HCT116 (cell line): ENCODE measurements at regions not wholly inside any gene's neighbourhood (a gene's known extent, or its start where the extent isn't known, plus 50 kb on each side); places are given as distances from the start of the nearest gene placed in this dataset.

Experiments
- ATAC-seq: fragments of 200-7000 bp; cut with Tn5 transposase; 2 replicates; pipeline ENCODE4 v1.9.1; 2020; ENCODE audit warnings: mild to moderate bottlenecking, moderate library complexity
- BruUV-seq: library from RNA; stranded (reverse); fragments of 400-500 nt; replicated peaks from 2 replicates; lab custom pipeline; 2021; lab: Mats Ljungman, UMichigan
- CTCF ChIA-PET: fragments of 300-600 bp; sonication (Branson Sonifier 250); formaldehyde crosslinking; loops from one replicate; lab custom pipeline; 2021; ENCODE audit warnings: antibody characterized with exemption; lab: Charles Lee
- POLR2A ChIA-PET: fragments of 300-600, 350-600 bp; sonication (Branson Sonifier 250); formaldehyde crosslinking; loops from one replicate; lab custom pipeline; 2021; ENCODE audit warnings: antibody characterized with exemption; lab: Charles Lee
- RAD21 ChIA-PET, 2 experiments: fragments of 300-600 bp; sonication (Branson Sonifier 250); formaldehyde crosslinking; loops; one replicate each; lab custom pipeline; 2023; ENCODE audit warnings: low total read pairs in 2 of 2; ENCODE audit not compliant: uncharacterized antibody in 2 of 2, unreplicated experiment in 2 of 2, low non-redundant PET in 1 of 2; lab: Charles Lee
- DNase-seq: peaks from one replicate; pipeline ENCODE4 v3.0.0-alpha.2; 2010; ENCODE audit warnings: low read depth, low spot score
- H2AFZ ChIP-seq: fragments of 200-600 bp; shearing (Covaris generic), sonication (generic); 2 replicates; pipeline ENCODE4 v1.6.1; 2017; ENCODE audit warnings: low read depth, mixed run types, mixed read lengths, antibody characterized with exemption, low read length; ENCODE audit not compliant: poor library complexity, severe bottlenecking
- H3K27ac ChIP-seq: 2 replicates; pipeline ENCODE4 v1.5.1; 2012; ENCODE audit warnings: low read depth, low read length
- H3K27me3 ChIP-seq: fragments of 200-600 bp; sonication (generic); 2 replicates; pipeline ENCODE4 v1.6.1; 2016; ENCODE audit warnings: mixed run types, low read length, mixed read lengths; ENCODE audit not compliant: insufficient read depth
- H3K36me3 ChIP-seq, 2 experiments: fragments of 200-500 bp in 1 of 2; fragments of 200-600 bp in 1 of 2; sonication (Bioruptor generic) in 1 of 2; sonication (generic) in 1 of 2; 2 replicates each; pipeline versions ENCODE4 v1.5.1 to v1.6.1; 2014 to 2016; ENCODE audit warnings: low read length in 2 of 2, inconsistent platforms in 1 of 2, mixed read lengths in 1 of 2, mixed run types in 1 of 2; ENCODE audit not compliant: insufficient read depth in 2 of 2, control insufficient read depth in 1 of 2
- H3K4me1 ChIP-seq, 2 experiments: fragments of 200-600 bp in 1 of 2; sonication (generic) in 1 of 2; 2 replicates each; pipeline versions ENCODE4 v1.5.1 to v1.6.1; 2012 to 2017; ENCODE audit warnings: low read length in 2 of 2, inconsistent platforms in 1 of 2, mild to moderate bottlenecking in 1 of 2, mixed read lengths in 1 of 2, mixed run types in 1 of 2, moderate library complexity in 1 of 2; ENCODE audit not compliant: insufficient read depth in 2 of 2, control insufficient read depth in 1 of 2
- H3K4me2 ChIP-seq: fragments of 200-600 bp; sonication (generic); 2 replicates; pipeline ENCODE4 v1.6.1; 2017; ENCODE audit warnings: mixed run types, low read length, mixed read lengths
- H3K4me3 ChIP-seq, 2 experiments: fragments of 200-600 bp in 1 of 2; sonication (generic) in 1 of 2; replicated peaks in 1 of 2; 2 replicates each; pipeline ENCODE4 v1.5.1; 2011 to 2016; ENCODE audit warnings: low read length in 2 of 2, control low read depth in 1 of 2, low read depth in 1 of 2, mild to moderate bottlenecking in 1 of 2, mixed read lengths in 1 of 2, mixed run types in 1 of 2
- H3K79me2 ChIP-seq: fragments of 200-600 bp; sonication (generic); 2 replicates; pipeline ENCODE4 v1.6.1; 2017; ENCODE audit warnings: mild to moderate bottlenecking, mixed run types, low read length, moderate library complexity, mixed read lengths; ENCODE audit not compliant: insufficient read depth
- H3K9ac ChIP-seq: fragments of 200-600 bp; sonication (generic); 2 replicates; pipeline ENCODE4 v1.6.1; 2016; ENCODE audit warnings: low read length, mixed read lengths
- H3K9me2 ChIP-seq: fragments of 200-600 bp; sonication (generic), shearing (Covaris generic); 2 replicates; pipeline ENCODE4 v1.6.1; 2017; ENCODE audit warnings: mixed run types, mild to moderate bottlenecking, moderate library complexity; ENCODE audit not compliant: insufficient read depth
- H3K9me3 ChIP-seq, 2 experiments: fragments of 200-500 bp in 1 of 2; fragments of 200-600 bp in 1 of 2; sonication (Bioruptor generic) in 1 of 2; sonication (generic) in 1 of 2; 2 replicates each; pipeline ENCODE4 v1.6.1; 2014 to 2017; ENCODE audit warnings: low read length in 2 of 2, mixed read lengths in 2 of 2, inconsistent platforms in 1 of 2, low read depth in 1 of 2, mild to moderate bottlenecking in 1 of 2, mixed run types in 1 of 2, moderate library complexity in 1 of 2; ENCODE audit not compliant: control insufficient read depth in 1 of 2, insufficient read depth in 1 of 2
- H4K20me1 ChIP-seq: fragments of 200-600 bp; sonication (generic), shearing (Covaris generic); 2 replicates; pipeline ENCODE4 v1.6.1; 2017; ENCODE audit warnings: mixed run types, mild to moderate bottlenecking, moderate library complexity; ENCODE audit not compliant: insufficient read depth
- CBX3 ChIP-seq: IDR thresholded peaks from 2 replicates; pipeline ENCODE4 v1.6.1; 2012; ENCODE audit warnings: low read depth
- CEBPB ChIP-seq: IDR thresholded peaks from 2 replicates; pipeline ENCODE4 v1.6.1; 2012; ENCODE audit warnings: low read depth
- EGR1 ChIP-seq: IDR thresholded peaks from 2 replicates; pipeline ENCODE4 v1.6.1; 2012; ENCODE audit warnings: low read depth
- ELF1 ChIP-seq: IDR thresholded peaks from 2 replicates; pipeline ENCODE4 v1.6.1; 2012; ENCODE audit warnings: low read depth, borderline replicate concordance
- EZH2phosphoT487 ChIP-seq: fragments of 200-600 bp; IDR thresholded peaks from 2 replicates; pipeline ENCODE4 v1.6.1; 2018; ENCODE audit warnings: antibody characterized with exemption, borderline replicate concordance
- FOSL1 ChIP-seq: IDR thresholded peaks from 2 replicates; pipeline ENCODE4 v1.6.1; 2012; ENCODE audit warnings: low read depth
- POLR2AphosphoS5 ChIP-seq: IDR thresholded peaks from 2 replicates; pipeline ENCODE4 v1.6.1; 2011; ENCODE audit warnings: mild to moderate bottlenecking, low read depth, low read length, moderate library complexity
- RAD21 ChIP-seq: IDR thresholded peaks from 2 replicates; pipeline ENCODE4 v1.6.1; 2012; ENCODE audit warnings: low read depth, mild to moderate bottlenecking
- TCF7L2 ChIP-seq: IDR thresholded peaks from 2 replicates; pipeline ENCODE4 v1.7.0; 2011; ENCODE audit warnings: borderline replicate concordance, inconsistent platforms; ENCODE audit not compliant: insufficient read depth, insufficient read length; ENCODE audit errors: extremely low read depth
- YY1 ChIP-seq: IDR thresholded peaks from 2 replicates; pipeline ENCODE4 v1.6.1; 2011; ENCODE audit warnings: low read length, low read depth, moderate library complexity, mild to moderate bottlenecking; ENCODE audit not compliant: insufficient replicate concordance; ENCODE audit errors: extremely low read depth
- ZBTB33 ChIP-seq: IDR thresholded peaks from 2 replicates; pipeline ENCODE4 v1.6.1; 2011; ENCODE audit warnings: mild to moderate bottlenecking, low read length, moderate library complexity; ENCODE audit not compliant: insufficient replicate concordance; ENCODE audit errors: extremely low read depth
- ZFX ChIP-seq: fragments of 450-650 bp; IDR thresholded peaks from 2 replicates; pipeline ENCODE4 v1.6.1; 2017
- ZNF274 ChIP-seq: fragments of 200-500 bp; sonication (Bioruptor generic); IDR thresholded peaks from 2 replicates; pipeline ENCODE4 v1.6.1; 2014; ENCODE audit warnings: mild to moderate bottlenecking, low read depth, low read length, inconsistent platforms
- intact Hi-C: fragments of 100-400 bp; cut with micrococcal nuclease; formaldehyde crosslinking; loops from 2 replicates; pipeline ENCODE4 v1.10.0; 2022
- TF ChIP-seq, protein P1 (sequence below): IDR thresholded peaks from 2 replicates; pipeline ENCODE4 v1.6.1; 2012
- TF ChIP-seq, protein P2 (sequence below): IDR thresholded peaks from 2 replicates; pipeline ENCODE4 v1.6.1; 2012; ENCODE audit warnings: low read depth
- TF ChIP-seq, protein P3 (sequence below), 3 experiments: fragments of 200-600 bp in 1 of 3; sonication (generic) in 1 of 3; IDR thresholded peaks in 2 of 3; conservative IDR thresholded peaks in 1 of 3; 2 replicates each; pipeline ENCODE4 v1.5.1; 2012 to 2017; ENCODE audit warnings: low read depth in 2 of 3, low read length in 2 of 3, antibody characterized with exemption in 1 of 3, borderline replicate concordance in 1 of 3, control low read depth in 1 of 3, mild to moderate bottlenecking in 1 of 3, mixed read lengths in 1 of 3, mixed run types in 1 of 3, moderate library complexity in 1 of 3; ENCODE audit not compliant: insufficient read depth in 1 of 3

DNA sequence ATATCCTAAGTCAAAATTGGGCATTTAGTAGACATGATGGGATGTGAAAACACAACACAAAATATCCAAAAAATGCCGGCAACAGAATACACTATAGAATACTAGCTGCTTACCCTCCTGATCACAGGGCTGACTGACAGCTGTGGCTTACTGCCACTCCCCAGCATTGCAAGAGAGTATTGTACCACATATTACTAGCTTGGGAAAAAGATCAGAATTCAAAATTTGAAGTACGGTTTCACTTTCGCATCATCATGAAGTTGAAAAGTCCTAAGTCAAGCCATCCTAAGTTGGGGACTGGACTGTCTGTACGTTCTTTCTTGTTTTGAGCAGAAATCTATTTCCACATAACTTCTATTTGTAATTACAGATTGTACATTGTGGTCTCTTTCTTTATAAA is 851.4 kb downstream of the MAT2B start:
- DNase-seq, result no peak
- intact Hi-C loops, result no loop called here
- Histone ChIP-seq H4K20me1 (no peaks in the 10 kb centered on the region), H3K27me3 (no peaks in the 10 kb centered on the region), H2AFZ (no peak overlapping the region), H3K9ac (no peak overlapping the region), H3K36me3 (no peaks in the 10 kb centered on the region), H3K4me1 (no peaks in the 10 kb centered on the region), H3K79me2 (no peaks in the 10 kb centered on the region), H3K27ac (no peak overlapping the region), H3K4me2 (no peak overlapping the region), H3K9me2 (no peaks in the 10 kb centered on the region), H3K4me3 (no peak overlapping the region), H3K9me3 (peaks cover 0 to 18% of the 10 kb centered on the region in 2 experiments; a peak in 2 of 4 replicates)
- no peak for ATAC-seq
- no TSS peak for BruUV-seq
- ChIA-PET CTCF (no interaction called here), RAD21 (no interaction called here), POLR2A (no interaction called here)
- no peak for TF ChIP-seq EGR1
- TF ChIP-seq YY1, result no peak
- no peak for TF ChIP-seq CBX3
- no peak for TF ChIP-seq ZNF274
- no peak for TF ChIP-seq ZFX
- TF ChIP-seq, protein P1, sequence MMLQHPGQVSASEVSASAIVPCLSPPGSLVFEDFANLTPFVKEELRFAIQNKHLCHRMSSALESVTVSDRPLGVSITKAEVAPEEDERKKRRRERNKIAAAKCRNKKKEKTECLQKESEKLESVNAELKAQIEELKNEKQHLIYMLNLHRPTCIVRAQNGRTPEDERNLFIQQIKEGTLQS, result no peak
- no peak for TF ChIP-seq ELF1
- TF ChIP-seq POLR2AphosphoS5, result no peak
- TF ChIP-seq TCF7L2, result no peak
- TF ChIP-seq FOSL1, result no peak
- TF ChIP-seq, protein P2, sequence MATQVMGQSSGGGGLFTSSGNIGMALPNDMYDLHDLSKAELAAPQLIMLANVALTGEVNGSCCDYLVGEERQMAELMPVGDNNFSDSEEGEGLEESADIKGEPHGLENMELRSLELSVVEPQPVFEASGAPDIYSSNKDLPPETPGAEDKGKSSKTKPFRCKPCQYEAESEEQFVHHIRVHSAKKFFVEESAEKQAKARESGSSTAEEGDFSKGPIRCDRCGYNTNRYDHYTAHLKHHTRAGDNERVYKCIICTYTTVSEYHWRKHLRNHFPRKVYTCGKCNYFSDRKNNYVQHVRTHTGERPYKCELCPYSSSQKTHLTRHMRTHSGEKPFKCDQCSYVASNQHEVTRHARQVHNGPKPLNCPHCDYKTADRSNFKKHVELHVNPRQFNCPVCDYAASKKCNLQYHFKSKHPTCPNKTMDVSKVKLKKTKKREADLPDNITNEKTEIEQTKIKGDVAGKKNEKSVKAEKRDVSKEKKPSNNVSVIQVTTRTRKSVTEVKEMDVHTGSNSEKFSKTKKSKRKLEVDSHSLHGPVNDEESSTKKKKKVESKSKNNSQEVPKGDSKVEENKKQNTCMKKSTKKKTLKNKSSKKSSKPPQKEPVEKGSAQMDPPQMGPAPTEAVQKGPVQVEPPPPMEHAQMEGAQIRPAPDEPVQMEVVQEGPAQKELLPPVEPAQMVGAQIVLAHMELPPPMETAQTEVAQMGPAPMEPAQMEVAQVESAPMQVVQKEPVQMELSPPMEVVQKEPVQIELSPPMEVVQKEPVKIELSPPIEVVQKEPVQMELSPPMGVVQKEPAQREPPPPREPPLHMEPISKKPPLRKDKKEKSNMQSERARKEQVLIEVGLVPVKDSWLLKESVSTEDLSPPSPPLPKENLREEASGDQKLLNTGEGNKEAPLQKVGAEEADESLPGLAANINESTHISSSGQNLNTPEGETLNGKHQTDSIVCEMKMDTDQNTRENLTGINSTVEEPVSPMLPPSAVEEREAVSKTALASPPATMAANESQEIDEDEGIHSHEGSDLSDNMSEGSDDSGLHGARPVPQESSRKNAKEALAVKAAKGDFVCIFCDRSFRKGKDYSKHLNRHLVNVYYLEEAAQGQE, result no peak
- TF ChIP-seq EZH2phosphoT487, result no peak
- TF ChIP-seq, protein P3, sequence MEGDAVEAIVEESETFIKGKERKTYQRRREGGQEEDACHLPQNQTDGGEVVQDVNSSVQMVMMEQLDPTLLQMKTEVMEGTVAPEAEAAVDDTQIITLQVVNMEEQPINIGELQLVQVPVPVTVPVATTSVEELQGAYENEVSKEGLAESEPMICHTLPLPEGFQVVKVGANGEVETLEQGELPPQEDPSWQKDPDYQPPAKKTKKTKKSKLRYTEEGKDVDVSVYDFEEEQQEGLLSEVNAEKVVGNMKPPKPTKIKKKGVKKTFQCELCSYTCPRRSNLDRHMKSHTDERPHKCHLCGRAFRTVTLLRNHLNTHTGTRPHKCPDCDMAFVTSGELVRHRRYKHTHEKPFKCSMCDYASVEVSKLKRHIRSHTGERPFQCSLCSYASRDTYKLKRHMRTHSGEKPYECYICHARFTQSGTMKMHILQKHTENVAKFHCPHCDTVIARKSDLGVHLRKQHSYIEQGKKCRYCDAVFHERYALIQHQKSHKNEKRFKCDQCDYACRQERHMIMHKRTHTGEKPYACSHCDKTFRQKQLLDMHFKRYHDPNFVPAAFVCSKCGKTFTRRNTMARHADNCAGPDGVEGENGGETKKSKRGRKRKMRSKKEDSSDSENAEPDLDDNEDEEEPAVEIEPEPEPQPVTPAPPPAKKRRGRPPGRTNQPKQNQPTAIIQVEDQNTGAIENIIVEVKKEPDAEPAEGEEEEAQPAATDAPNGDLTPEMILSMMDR (IDR thresholded peaks at IDR 0.05 in 2 of 3, conservative IDR thresholded peaks at IDR 0.05 in 1 of 3; ENCODE audit: borderline replicate concordance in 1 of 3, insufficient read depth in 1 of 3, low read depth in 2 of 3, low read length in 2 of 3), result no peak
- no peak for TF ChIP-seq RAD21
- TF ChIP-seq CEBPB, result no peak
- TF ChIP-seq ZBTB33, result no peak
